Neuronal stem cell (in vitro differentiated cells): ENCODE measurements at regions not wholly inside any gene's neighbourhood (a gene's known extent, or its start where the extent isn't known, plus 50 kb on each side); places are given as distances from the start of the nearest gene placed in this dataset.

ENCODE experiments used
- DNase-seq: peaks from one replicate; pipeline ENCODE4 v3.0.0-alpha.2; 2013; ENCODE audit warnings: low spot score
- H2AFZ ChIP-seq: one replicate; pipeline ENCODE4 v1.6.1; 2013; ENCODE audit warnings: mild to moderate bottlenecking, low read length, inconsistent platforms
- H2AK5ac ChIP-seq: 2 replicates; pipeline ENCODE4 v1.6.1; 2013; ENCODE audit warnings: low read depth, mild to moderate bottlenecking, inconsistent platforms, low read length, moderate library complexity, mixed read lengths
- H2BK120ac ChIP-seq: 2 replicates; pipeline ENCODE4 v1.6.1; 2013; ENCODE audit warnings: low read depth, mild to moderate bottlenecking, inconsistent platforms, low read length, moderate library complexity, mixed read lengths
- H2BK12ac ChIP-seq: one replicate; pipeline ENCODE4 v1.6.1; 2013; ENCODE audit warnings: low read length, inconsistent platforms
- H2BK15ac ChIP-seq: 2 replicates; pipeline ENCODE4 v1.6.1; 2013; ENCODE audit warnings: mild to moderate bottlenecking, low read length, inconsistent platforms, mixed read lengths
- H2BK5ac ChIP-seq: one replicate; pipeline ENCODE4 v1.6.1; 2013; ENCODE audit warnings: inconsistent platforms, mild to moderate bottlenecking, low read length, moderate library complexity
- H3K14ac ChIP-seq: one replicate; pipeline ENCODE4 v1.6.1; 2013; ENCODE audit warnings: low read length, inconsistent platforms
- H3K18ac ChIP-seq: 2 replicates; pipeline ENCODE4 v1.6.1; 2013; ENCODE audit warnings: low read length, inconsistent platforms
- H3K23ac ChIP-seq: 2 replicates; pipeline ENCODE4 v1.6.1; 2013; ENCODE audit warnings: low read depth, mild to moderate bottlenecking, mixed read lengths, low read length, inconsistent platforms; ENCODE audit not compliant: poor library complexity
- H3K27ac ChIP-seq: replicated peaks from 3 replicates; pipeline ENCODE4 v1.5.1; 2013; ENCODE audit warnings: low read length, inconsistent platforms
- H3K27me3 ChIP-seq, 3 experiments: 2 replicates each; pipeline ENCODE4 v1.6.1; 2013; ENCODE audit warnings: low read length in 3 of 3, mild to moderate bottlenecking in 2 of 3, inconsistent platforms in 1 of 3, low read depth in 1 of 3, mixed read lengths in 1 of 3, moderate library complexity in 1 of 3; ENCODE audit not compliant: control insufficient read depth in 3 of 3, insufficient read depth in 3 of 3
- H3K36me3 ChIP-seq, 2 donors: replicated peaks in 1 of 2; 2 replicates each; pipeline ENCODE4 v1.6.1; 2013; ENCODE audit warnings: low read length in 2 of 2; ENCODE audit not compliant: control insufficient read depth in 2 of 2, insufficient read depth in 2 of 2
- H3K4ac ChIP-seq: 2 replicates; pipeline ENCODE4 v1.6.1; 2013; ENCODE audit warnings: inconsistent platforms, mild to moderate bottlenecking, low read length, moderate library complexity
- H3K4me1 ChIP-seq, 2 donors: 1 replicate in 1 of 2; 2 replicates in 1 of 2; pipeline ENCODE4 v1.6.1; 2013; ENCODE audit warnings: low read length in 2 of 2, low read depth in 1 of 2; ENCODE audit not compliant: control insufficient read depth in 2 of 2, insufficient read depth in 1 of 2
- H3K4me2 ChIP-seq: one replicate; pipeline ENCODE4 v1.6.1; 2013; ENCODE audit warnings: mild to moderate bottlenecking, low read length, inconsistent platforms; ENCODE audit not compliant: insufficient read depth, poor library complexity, severe bottlenecking
- H3K4me3 ChIP-seq, 2 donors: 2 replicates each; pipeline ENCODE4 v1.5.1; 2013; ENCODE audit warnings: low read length in 2 of 2, mild to moderate bottlenecking in 2 of 2, inconsistent platforms in 1 of 2, moderate library complexity in 1 of 2
- H3K79me1 ChIP-seq: one replicate; pipeline ENCODE4 v1.6.1; 2013; ENCODE audit warnings: low read depth, mild to moderate bottlenecking, inconsistent platforms, low read length, moderate library complexity
- H3K9ac ChIP-seq: one replicate; pipeline ENCODE4 v1.6.1; 2013; ENCODE audit warnings: mild to moderate bottlenecking, low read depth, low read length, inconsistent platforms; ENCODE audit not compliant: poor library complexity
- H3K9me3 ChIP-seq, 2 donors: replicated peaks in 1 of 2; 2 replicates each; pipeline versions ENCODE3 to v1.6.1; 2013; ENCODE audit warnings: low read length in 2 of 2, mild to moderate bottlenecking in 2 of 2, inconsistent platforms in 1 of 2, low read depth in 1 of 2, mixed read lengths in 1 of 2, moderate library complexity in 1 of 2; ENCODE audit not compliant: control insufficient read depth in 2 of 2, insufficient read depth in 1 of 2
- H4K8ac ChIP-seq: one replicate; pipeline ENCODE4 v1.6.1; 2013; ENCODE audit warnings: low read depth, mild to moderate bottlenecking, inconsistent platforms, low read length, moderate library complexity
- H4K91ac ChIP-seq: one replicate; pipeline ENCODE4 v1.6.1; 2013; ENCODE audit warnings: low read length, low read depth, mild to moderate bottlenecking, inconsistent platforms; ENCODE audit not compliant: poor library complexity
- WGBS, 2 donors: extraction: QIAGEN DNeasy Blood & Tissue Kit; methylation state at CpG; one replicate each; pipeline ENCODE4 v1.1.7; 2013; ENCODE audit warnings: missing lambda C conversion rate in 2 of 2, mixed read lengths in 1 of 2; ENCODE audit not compliant: insufficient read length in 2 of 2, insufficient replicate concordance in 1 of 2; ENCODE audit errors: extremely low coverage in 2 of 2; 5-methylcytosine and 5-hydroxymethylcytosine counted together

DNA sequence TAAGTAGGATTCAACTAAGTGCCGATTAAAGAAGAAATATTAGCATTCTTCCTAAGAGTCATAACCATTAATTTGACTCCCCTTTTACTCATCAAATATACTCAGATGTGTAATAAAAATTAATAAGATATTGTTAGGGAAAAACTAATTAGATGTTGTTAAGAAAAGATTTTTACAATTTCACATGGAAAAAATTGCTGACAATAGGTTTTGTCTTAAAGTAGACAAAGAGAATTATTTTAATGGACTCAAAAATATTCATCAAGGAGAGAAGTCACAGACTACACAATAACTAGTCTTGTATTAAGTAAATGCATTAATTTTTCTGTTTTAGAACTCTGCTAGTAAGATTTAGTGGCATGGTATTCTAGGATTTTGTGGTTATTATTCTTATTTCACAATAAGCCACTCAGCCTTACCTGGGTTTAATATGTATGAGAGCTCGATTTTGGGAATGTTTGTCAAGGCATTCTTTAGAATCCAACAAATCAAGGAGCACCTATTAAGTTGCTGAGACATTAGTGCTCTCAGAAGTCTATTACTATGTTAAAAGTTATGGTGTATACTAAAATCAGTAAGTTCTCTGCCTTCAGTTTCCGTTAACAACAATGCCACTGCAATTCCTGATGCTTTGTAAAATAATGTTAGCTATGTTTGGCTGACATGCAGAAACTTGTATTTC is 110.2 kb upstream of the UGT8 start:
- no peak overlapping the region for H3K4ac ChIP-seq
- H3K9me3 ChIP-seq, result no peaks in the 10 kb centered on the region
- H2AFZ ChIP-seq, result no peak overlapping the region

GRCh38 chr4:114494246-114494803 is 104.3 kb upstream of the UGT8 start:
- Histone ChIP-seq H3K79me1 (no peaks in the 10 kb centered on the region), H2BK12ac (no peak overlapping the region), H3K36me3 (no peaks in the 10 kb centered on the region), H2BK120ac (no peak overlapping the region), H3K9ac (no peak overlapping the region), H3K14ac (no peak overlapping the region), H3K27ac (no peak overlapping the region), H3K18ac (no peak overlapping the region), H3K4ac (no peak overlapping the region), H3K23ac (no peak overlapping the region), H3K4me1 (peaks cover 2 to 4% of the 10 kb centered on the region in 2 donors), H4K91ac (no peak overlapping the region), H3K4me3 (no peak overlapping the region), H2BK5ac (no peak overlapping the region), H2AK5ac (no peak overlapping the region), H4K8ac (no peak overlapping the region), H3K9me3 (no peaks in the 10 kb centered on the region), H2BK15ac (no peak overlapping the region), H3K4me2 (no peak overlapping the region), H2AFZ (no peak overlapping the region), H3K27me3 (no peaks in the 10 kb centered on the region)
- DNase-seq, result no peak
- WGBS, 2 donors, result no CpG with 5 or more reads among the region's 2 CpGs

More for the DNA sequence above, 110.2 kb upstream of the UGT8 start:
- Histone ChIP-seq H3K27ac (no peak overlapping the region), H4K91ac (no peak overlapping the region), H3K27me3 (no peaks in the 10 kb centered on the region), H2AK5ac (no peak overlapping the region), H2BK5ac (no peak overlapping the region), H3K4me1 (no peaks in the 10 kb centered on the region), H4K8ac (no peak overlapping the region), H3K4me2 (no peak overlapping the region), H3K23ac (no peak overlapping the region), H2BK12ac (no peak overlapping the region), H3K18ac (no peak overlapping the region), H3K14ac (no peak overlapping the region), H2BK15ac (no peak overlapping the region), H3K9ac (no peak overlapping the region), H3K36me3 (no peaks in the 10 kb centered on the region), H2BK120ac (no peak overlapping the region), H3K79me1 (no peaks in the 10 kb centered on the region), H3K4me3 (no peak overlapping the region)
- WGBS, 2 donors, result no CpG with 5 or more reads among the region's 3 CpGs
- DNase-seq, result no peak

GRCh38 chr4:114495471-114495928 is 103.1 kb upstream of the UGT8 start:
- H3K27me3 ChIP-seq, result no peaks in the 10 kb centered on the region
- H3K36me3 ChIP-seq, result no peaks in the 10 kb centered on the region
- H2BK12ac ChIP-seq, result no peak overlapping the region
- no peak overlapping the region for H3K23ac ChIP-seq
- H3K4ac ChIP-seq, result no peak overlapping the region
- DNase-seq, result peak; percentile 1
- no peak overlapping the region for H3K27ac ChIP-seq
- no peak overlapping the region for H3K18ac ChIP-seq
- H2AFZ ChIP-seq, result peak overlapping the region; percentile 83
- H3K79me1 ChIP-seq, result no peaks in the 10 kb centered on the region
- no CpG with 5 or more reads among the region's 8 CpGs for WGBS, 2 donors
- no peaks in the 10 kb centered on the region for H3K9me3 ChIP-seq
- H4K91ac ChIP-seq, result no peak overlapping the region
- no peak overlapping the region for H2BK15ac ChIP-seq
- no peak overlapping the region for H2BK5ac ChIP-seq
- H2AK5ac ChIP-seq, result no peak overlapping the region
- no peak overlapping the region for H4K8ac ChIP-seq
- H3K4me1 ChIP-seq, result peaks cover 2 to 4% of the 10 kb centered on the region in 2 donors
- no peak overlapping the region for H3K4me2 ChIP-seq
- no peak overlapping the region for H3K9ac ChIP-seq
- no peak overlapping the region for H3K14ac ChIP-seq
- H2BK120ac ChIP-seq, result no peak overlapping the region
- no peak overlapping the region for H3K4me3 ChIP-seq

DNA sequence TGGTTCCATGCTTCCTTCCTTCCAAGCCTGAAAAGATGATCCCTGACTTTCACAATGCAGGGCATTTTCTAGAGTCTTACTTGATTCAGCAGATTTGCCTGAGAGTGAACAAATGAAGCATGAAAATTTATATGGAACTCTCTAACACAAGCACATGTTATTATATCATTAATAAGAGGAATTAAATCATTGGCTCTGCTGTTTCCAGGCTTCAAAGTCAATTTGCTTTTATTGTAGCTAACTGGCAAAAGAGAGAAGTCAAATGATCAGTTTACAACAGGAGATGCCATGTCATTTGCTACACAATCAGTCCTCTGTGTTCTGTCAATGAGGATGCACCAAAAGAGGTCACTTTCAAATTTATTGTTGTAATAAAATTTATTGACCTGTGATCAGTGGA is 101.5 kb upstream of the UGT8 start:
- Histone ChIP-seq H3K4me3 (no peak overlapping the region), H3K4me2 (no peak overlapping the region), H2AK5ac (no peak overlapping the region), H2BK5ac (no peak overlapping the region), H2BK12ac (no peak overlapping the region), H2BK120ac (no peak overlapping the region), H3K18ac (no peak overlapping the region), H3K36me3 (no peaks in the 10 kb centered on the region), H2AFZ (no peak overlapping the region), H3K27me3 (no peaks in the 10 kb centered on the region), H2BK15ac (no peak overlapping the region), H3K4ac (no peak overlapping the region), H4K91ac (no peak overlapping the region), H3K9ac (no peak overlapping the region), H3K9me3 (no peaks in the 10 kb centered on the region), H3K4me1 (peaks cover 2 to 4% of the 10 kb centered on the region in 2 donors), H4K8ac (no peak overlapping the region), H3K27ac (no peak overlapping the region), H3K23ac (no peak overlapping the region), H3K79me1 (no peaks in the 10 kb centered on the region), H3K14ac (no peak overlapping the region)
- no peak for DNase-seq
